Gastrocnemius medialis (tissue), 4 donors: ENCODE measurements at regions not wholly inside any gene's neighbourhood (a gene's known extent, or its start where the extent isn't known, plus 50 kb on each side); places are given as distances from the start of the nearest gene placed in this dataset.

Experiments used
- ATAC-seq, 2 donors: fragments of 150-250 bp; one replicate each; pipeline ENCODE4 v1.9.1; 2016
- DNase-seq, 2 donors: peaks; one replicate each; pipeline ENCODE4 v3.0.0-alpha.2; 2019
- H3K27ac ChIP-seq, 4 donors: fragments of 200-600 bp; sonication (generic); 1 replicate in 1 of 4; 2 replicates in 3 of 4; pipeline ENCODE4 v1.5.1; 2016 to 2018; ENCODE audit warnings: mild to moderate bottlenecking in 2 of 4, moderate library complexity in 1 of 4
- H3K27me3 ChIP-seq, 3 donors: fragments of 200-600 bp; sonication (generic) in 2 of 3; 1 replicate in 1 of 3; 2 replicates in 2 of 3; pipeline versions ENCODE4 v1.5.1 to v1.6.0; 2016 to 2019; ENCODE audit warnings: mild to moderate bottlenecking in 1 of 3, moderate library complexity in 1 of 3
- H3K36me3 ChIP-seq, 2 donors: fragments of 200-600 bp; sonication (generic) in 1 of 2; one replicate each; pipeline ENCODE4 v1.5.1; 2017 to 2018
- H3K4me1 ChIP-seq, 2 donors: fragments of 200-600 bp; sonication (generic) in 1 of 2; one replicate each; pipeline ENCODE4 v1.5.1; 2016 to 2017; ENCODE audit warnings: mild to moderate bottlenecking in 2 of 2
- H3K4me3 ChIP-seq, 4 donors: fragments of 200-600 bp; sonication (generic) in 3 of 4; 1 replicate in 1 of 4; 2 replicates in 3 of 4; pipeline ENCODE4 v1.5.1; 2016 to 2019; ENCODE audit warnings: mild to moderate bottlenecking in 2 of 4
- H3K9me3 ChIP-seq, 3 donors: fragments of 200-600 bp; sonication (generic) in 2 of 3; 1 replicate in 1 of 3; 2 replicates in 2 of 3; pipeline ENCODE4 v1.5.1; 2016 to 2019
- CTCF ChIP-seq, 5 experiments: fragments of 450-650 bp in 3 of 5; fragments of 200-600 bp in 2 of 5; sonication (generic) in 2 of 5; IDR thresholded peaks in 4 of 5; conservative IDR thresholded peaks in 1 of 5; 1 replicate in 4 of 5; 2 replicates in 1 of 5; pipeline ENCODE4 v1.5.1; 2016 to 2019; ENCODE audit warnings: antibody characterized with exemption in 5 of 5, mild to moderate bottlenecking in 3 of 5, moderate library complexity in 3 of 5
- POLR2A ChIP-seq, 2 donors: fragments of 450-650 bp; IDR thresholded peaks; one replicate each; pipeline ENCODE4 v1.6.1; 2017; ENCODE audit warnings: antibody characterized with exemption in 2 of 2, mild to moderate bottlenecking in 2 of 2, moderate library complexity in 2 of 2
- in situ Hi-C, 4 donors: fragments of 200-750 bp; cut with MboI; loops; one replicate each; pipeline versions ENCODE4 v1.15.0 to v1.8.0; 2017; ENCODE audit warnings: low sequenced_read_pairs in 4 of 4
- intact Hi-C: fragments of 100-400 bp; cut with DNase I; formaldehyde crosslinking; loops from one replicate; pipeline ENCODE4 v1.15.1; 2023; ENCODE audit warnings: low total_unique reads

- TF ChIP-seq POLR2A (IDR thresholded peaks at IDR 0.05) (no peak), CTCF (IDR thresholded peaks at IDR 0.05 in 4 of 5, conservative IDR thresholded peaks at IDR 0.05 in 1 of 5) (no peak)
- no peak for ATAC-seq
- no peaks in the 10 kb centered on the region for H3K9me3 ChIP-seq
- no peak overlapping the region for H3K27ac ChIP-seq
- intact Hi-C loops: no loop called here
- no peak overlapping the region for H3K4me3 ChIP-seq
- no peaks in the 10 kb centered on the region for H3K4me1 ChIP-seq
- no peak for DNase-seq
- no peaks in the 10 kb centered on the region for H3K36me3 ChIP-seq
- in situ Hi-C loops: no loop called here
- no peaks in the 10 kb centered on the region for H3K27me3 ChIP-seq
Measured at GRCh38 chr5:35443803-35444595, 173.7 kb upstream of the SPEF2 start.

- DNase-seq (no peak), ATAC-seq (no peak)
- Histone ChIP-seq H3K9me3 (no peaks in the 10 kb centered on the region), H3K36me3 (no peaks in the 10 kb centered on the region), H3K27ac (no peak overlapping the region), H3K4me3 (no peak overlapping the region), H3K27me3 (no peaks in the 10 kb centered on the region), H3K4me1 (no peaks in the 10 kb centered on the region)
- intact Hi-C loops (no loop called here), in situ Hi-C loops (no loop called here)
- TF ChIP-seq CTCF (IDR thresholded peaks at IDR 0.05 in 4 of 5, conservative IDR thresholded peaks at IDR 0.05 in 1 of 5) (no peak), POLR2A (IDR thresholded peaks at IDR 0.05) (no peak)
Measured at GRCh38 chr5:35442885-35443639, 174.6 kb upstream of the SPEF2 start.

GRCh38 chr5:35440409-35440808 lies 177.3 kb upstream of the SPEF2 start:
- H3K4me3 ChIP-seq: no peak overlapping the region
- TF ChIP-seq CTCF (IDR thresholded peaks at IDR 0.05 in 4 of 5, conservative IDR thresholded peaks at IDR 0.05 in 1 of 5): no peak
- no peak for TF ChIP-seq POLR2A (IDR thresholded peaks at IDR 0.05)
- DNase-seq (no peak), ATAC-seq (no peak)
- no peaks in the 10 kb centered on the region for H3K27me3 ChIP-seq
- H3K9me3 ChIP-seq: no peaks in the 10 kb centered on the region
- no peak overlapping the region for H3K27ac ChIP-seq
- intact Hi-C loops: no loop called here
- no peaks in the 10 kb centered on the region for H3K36me3 ChIP-seq
- H3K4me1 ChIP-seq: no peaks in the 10 kb centered on the region
- in situ Hi-C loops: no loop called here

GRCh38 chr5:35438786-35439185 lies 178.9 kb upstream of the SPEF2 start:
- Histone ChIP-seq H3K9me3 (no peaks in the 10 kb centered on the region), H3K27ac (no peak overlapping the region), H3K4me1 (no peaks in the 10 kb centered on the region), H3K36me3 (no peaks in the 10 kb centered on the region), H3K4me3 (no peak overlapping the region), H3K27me3 (no peaks in the 10 kb centered on the region)
- intact Hi-C loops: no loop called here
- ATAC-seq: no peak
- TF ChIP-seq POLR2A (IDR thresholded peaks at IDR 0.05) (no peak), CTCF (IDR thresholded peaks at IDR 0.05 in 4 of 5, conservative IDR thresholded peaks at IDR 0.05 in 1 of 5) (no peak)
- DNase-seq: no peak
- in situ Hi-C loops: no loop called here
